T-cell (primary cell): ENCODE measurements at regions not wholly inside any gene's neighbourhood (a gene's known extent, or its start where the extent isn't known, plus 50 kb on each side); places are given as distances from the start of the nearest gene placed in this dataset.

ENCODE experiments used
- ATAC-seq, 4 experiments: fragments of 200-7000 bp in 3 of 4; fragments of 150-1000 bp in 1 of 4; cut with Tn5 transposase; replicated peaks in 1 of 4; 1 replicate in 3 of 4; 2 replicates in 1 of 4; pipeline ENCODE4 v1.10.0; 2021; ENCODE audit warnings: moderate library complexity in 3 of 4, mild to moderate bottlenecking in 2 of 4, moderate number of reproducible peaks in 1 of 4
- CTCF ChIA-PET, 2 donors: fragments of 300-600 bp; sonication (Branson Sonifier 250); formaldehyde crosslinking; loops; one replicate each; lab custom pipeline; 2022; ENCODE audit warnings: antibody characterized with exemption in 2 of 2; lab: Charles Lee
- POLR2A ChIA-PET, 2 donors: fragments of 300-600 bp; sonication (Branson Sonifier 250); formaldehyde crosslinking; loops; one replicate each; lab custom pipeline; 2022; ENCODE audit warnings: antibody characterized with exemption in 2 of 2; lab: Charles Lee
- DNase-seq, 35 experiments: peaks; one replicate each; pipeline versions ENCODE4 v3.0.0 to v3.0.0-alpha.2; 2013 to 2023
- H3K27ac ChIP-seq: one replicate; pipeline ENCODE4 v1.5.1; 2013; ENCODE audit warnings: low read length
- H3K27me3 ChIP-seq, 2 experiments: replicated peaks in 1 of 2; 1 replicate in 1 of 2; 2 replicates in 1 of 2; pipeline versions ENCODE4 v1.6.1 to v1.7.0; 2013; ENCODE audit warnings: low read length in 1 of 2, mixed read lengths in 1 of 2; ENCODE audit not compliant: control insufficient read depth in 2 of 2, insufficient read depth in 2 of 2; ENCODE audit errors: extremely low read depth in 1 of 2
- H3K36me3 ChIP-seq, 2 donors: 1 replicate in 1 of 2; 2 replicates in 1 of 2; pipeline versions ENCODE4 v1.6.1 to v1.7.0; 2013; ENCODE audit warnings: low read length in 1 of 2; ENCODE audit not compliant: control insufficient read depth in 2 of 2, insufficient read depth in 1 of 2; ENCODE audit errors: extremely low read depth in 1 of 2
- H3K4me1 ChIP-seq, 2 experiments: 1 replicate in 1 of 2; 2 replicates in 1 of 2; pipeline versions ENCODE4 v1.6.1 to v1.7.0; 2013; ENCODE audit warnings: low read length in 2 of 2, mixed read lengths in 1 of 2; ENCODE audit not compliant: insufficient read depth in 2 of 2, control insufficient read depth in 1 of 2; ENCODE audit errors: extremely low read depth in 1 of 2
- H3K4me3 ChIP-seq, 2 donors: 1 replicate in 1 of 2; 2 replicates in 1 of 2; pipeline versions ENCODE4 v1.5.1 to v1.7.0; 2013; ENCODE audit warnings: mild to moderate bottlenecking in 2 of 2, low read length in 1 of 2, moderate library complexity in 1 of 2; ENCODE audit not compliant: control insufficient read depth in 1 of 2; ENCODE audit errors: extremely low read depth in 1 of 2
- H3K9me3 ChIP-seq: 2 replicates; pipeline ENCODE4 v1.7.0; 2013
- H3K27ac Mint-ChIP-seq, 2 donors: one replicate each; pipeline ENCODE4 v1.8.0; 2020 to 2021; ENCODE audit warnings: mild to moderate bottlenecking in 2 of 2, mixed read lengths in 2 of 2
- H3K27me3 Mint-ChIP-seq, 2 donors: one replicate each; pipeline ENCODE4 v1.8.0; 2021 to 2022; ENCODE audit warnings: mixed read lengths in 2 of 2
- H3K36me3 Mint-ChIP-seq: one replicate; pipeline ENCODE4 v1.8.0; 2021; ENCODE audit warnings: mixed read lengths
- H3K4me1 Mint-ChIP-seq, 3 donors: one replicate each; pipeline ENCODE4 v1.8.0; 2020 to 2022; ENCODE audit warnings: mixed read lengths in 3 of 3, mild to moderate bottlenecking in 1 of 3
- H3K4me3 Mint-ChIP-seq, 3 donors: one replicate each; pipeline ENCODE4 v1.8.0; 2020 to 2022; ENCODE audit warnings: mild to moderate bottlenecking in 3 of 3, mixed read lengths in 3 of 3, moderate library complexity in 3 of 3
- H3K9me3 Mint-ChIP-seq, 3 donors: one replicate each; pipeline ENCODE4 v1.8.0; 2020 to 2022; ENCODE audit warnings: mixed read lengths in 3 of 3
- WGBS: methylation state at CpG from one replicate; pipeline ENCODE4 v1.1.5; 2013; ENCODE audit warnings: missing lambda C conversion rate; ENCODE audit not compliant: insufficient coverage; 5-methylcytosine and 5-hydroxymethylcytosine counted together

- Histone ChIP-seq H3K4me1 (no peaks in the 10 kb centered on the region), H3K36me3 (no peaks in the 10 kb centered on the region), H3K4me3 (no peak overlapping the region), H3K27ac (no peak overlapping the region), H3K9me3 (no peaks in the 10 kb centered on the region), H3K27me3 (no peaks in the 10 kb centered on the region)
- H3K4me1 Mint-ChIP-seq: no peaks in the 10 kb centered on the region
- no peaks in the 10 kb centered on the region for H3K9me3 Mint-ChIP-seq
- POLR2A ChIA-PET: interaction anchor here in 1 of 2 donors (0.6 kb wide), 1 partner anchor 944 kb away, joined by 4 read pairs; no protein-coding TSS in a partner anchor
- CTCF ChIA-PET: no interaction called here
- 77% methylated on average over 2 of the region's 2 CpGs for WGBS
- DNase-seq (no peak), ATAC-seq (no peak)
- H3K36me3 Mint-ChIP-seq: no peaks in the 10 kb centered on the region
- no peak overlapping the region for H3K4me3 Mint-ChIP-seq
- no peak overlapping the region for H3K27ac Mint-ChIP-seq
- no peaks in the 10 kb centered on the region for H3K27me3 Mint-ChIP-seq
Measured at GRCh38 chr10:30762620-30763019, 133.1 kb upstream of the LYZL2 start.

- ChIA-PET CTCF (interaction anchor here (0.7 kb wide), 3 partner anchors 260 to 1264 kb away, joined by 3 to 6 read pairs (median 5); no protein-coding TSS in a partner anchor), POLR2A (interaction anchor here in 1 of 2 donors (0.6 kb wide), 1 partner anchor 1069 kb away, joined by 3 read pairs; no protein-coding TSS in a partner anchor)
- Mint-ChIP-seq H3K27me3 (no peaks in the 10 kb centered on the region), H3K9me3 (no peaks in the 10 kb centered on the region), H3K27ac (no peak overlapping the region), H3K4me3 (no peak overlapping the region), H3K4me1 (no peaks in the 10 kb centered on the region), H3K36me3 (no peaks in the 10 kb centered on the region)
- Histone ChIP-seq H3K4me1 (no peaks in the 10 kb centered on the region), H3K36me3 (no peaks in the 10 kb centered on the region), H3K4me3 (no peak overlapping the region), H3K27me3 (no peaks in the 10 kb centered on the region), H3K27ac (no peak overlapping the region), H3K9me3 (no peaks in the 10 kb centered on the region)
- WGBS: 72% methylated on average over 3 of the region's 3 CpGs
- ATAC-seq (no peak), DNase-seq (no peak)
Measured at GRCh38 chr10:30759423-30759822, 129.9 kb upstream of the LYZL2 start.

GRCh38 chr10:30758338-30758737 is 128.8 kb upstream of the LYZL2 start:
- WGBS: 71% methylated on average over 1 of the region's 1 CpG
- H3K4me1 Mint-ChIP-seq: no peaks in the 10 kb centered on the region
- POLR2A ChIA-PET: no interaction called here

GRCh38 chr10:30756896-30757295 is 127.3 kb upstream of the LYZL2 start:
- no peaks in the 10 kb centered on the region for H3K27me3 Mint-ChIP-seq
- no peaks in the 10 kb centered on the region for H3K9me3 ChIP-seq
- H3K27ac Mint-ChIP-seq: no peak overlapping the region
- no peaks in the 10 kb centered on the region for H3K36me3 Mint-ChIP-seq
- ChIA-PET POLR2A (no interaction called here), CTCF (no interaction called here)
- no peaks in the 10 kb centered on the region for H3K9me3 Mint-ChIP-seq
- no peak overlapping the region for H3K27ac ChIP-seq
- peaks cover 0 to 5% of the 10 kb centered on the region in 2 experiments for H3K4me1 ChIP-seq
- DNase-seq (no peak), ATAC-seq (no peak)
- peaks cover 0 to 3% (median 2%) of the 10 kb centered on the region in 3 donors for H3K4me1 Mint-ChIP-seq
- no peaks in the 10 kb centered on the region for H3K36me3 ChIP-seq
- H3K27me3 ChIP-seq: no peaks in the 10 kb centered on the region
- H3K4me3 ChIP-seq: no peak overlapping the region
- no CpG with 5 or more reads among the region's 3 CpGs for WGBS
- H3K4me3 Mint-ChIP-seq: no peak overlapping the region

More at GRCh38 chr10:30758338-30758737, 128.8 kb upstream of the LYZL2 start:
- Mint-ChIP-seq H3K9me3 (no peaks in the 10 kb centered on the region), H3K36me3 (no peaks in the 10 kb centered on the region), H3K27me3 (no peaks in the 10 kb centered on the region), H3K27ac (no peak overlapping the region), H3K4me3 (no peak overlapping the region)
- ATAC-seq: no peak
- Histone ChIP-seq H3K4me3 (no peak overlapping the region), H3K27me3 (no peaks in the 10 kb centered on the region), H3K36me3 (no peaks in the 10 kb centered on the region), H3K4me1 (no peaks in the 10 kb centered on the region), H3K9me3 (no peaks in the 10 kb centered on the region), H3K27ac (no peak overlapping the region)
- CTCF ChIA-PET: interaction anchor here in 1 of 2 donors (1.1 kb wide), 1 partner anchor 9 kb away, joined by 4 read pairs; no protein-coding TSS in a partner anchor
- no peak for DNase-seq

GRCh38 chr10:30756151-30756550 is 126.6 kb upstream of the LYZL2 start:
- WGBS: no CpG with 5 or more reads among the region's 2 CpGs

GRCh38 chr10:30755441-30755953 is 125.9 kb upstream of the LYZL2 start:
- ChIA-PET POLR2A (no interaction called here), CTCF (interaction anchor here in 1 of 2 donors (1.5 kb wide), 1 partner anchor 25 kb away, joined by 5 read pairs; no protein-coding TSS in a partner anchor)
- H3K4me3 ChIP-seq: no peak overlapping the region
- Mint-ChIP-seq H3K4me3 (no peak overlapping the region), H3K27me3 (peaks cover 0 to under 1% of the 10 kb centered on the region in 2 donors), H3K27ac (no peak overlapping the region), H3K4me1 (peaks cover 11 to 16% (median 14%) of the 10 kb centered on the region in 3 donors), H3K9me3 (no peaks in the 10 kb centered on the region), H3K36me3 (no peaks in the 10 kb centered on the region)
- H3K27me3 ChIP-seq: no peaks in the 10 kb centered on the region
- no peaks in the 10 kb centered on the region for H3K9me3 ChIP-seq
- no peak overlapping the region for H3K27ac ChIP-seq
- ATAC-seq (no peak), DNase-seq (no peak)
- peaks cover 6 to 19% of the 10 kb centered on the region in 2 experiments for H3K4me1 ChIP-seq
- H3K36me3 ChIP-seq: no peaks in the 10 kb centered on the region
- WGBS: 96% methylated on average over 4 of the region's 6 CpGs

More at GRCh38 chr10:30756151-30756550, 126.6 kb upstream of the LYZL2 start:
- no peak overlapping the region for H3K4me3 ChIP-seq
- no peak overlapping the region for H3K27ac ChIP-seq
- peaks cover 4 to 10% (median 9%) of the 10 kb centered on the region in 3 donors for H3K4me1 Mint-ChIP-seq
- H3K27me3 Mint-ChIP-seq: no peaks in the 10 kb centered on the region
- no peak overlapping the region for H3K27ac Mint-ChIP-seq
- no peaks in the 10 kb centered on the region for H3K9me3 Mint-ChIP-seq
- DNase-seq: no peak
- no peaks in the 10 kb centered on the region for H3K36me3 Mint-ChIP-seq
- ChIA-PET CTCF (no interaction called here), POLR2A (interaction anchor here in 1 of 2 donors (0.6 kb wide), 1 partner anchor 1005 kb away, joined by 4 read pairs; no protein-coding TSS in a partner anchor)
- no peak for ATAC-seq
- H3K27me3 ChIP-seq: no peaks in the 10 kb centered on the region
- H3K36me3 ChIP-seq: no peaks in the 10 kb centered on the region
- peaks cover 2 to 12% of the 10 kb centered on the region in 2 experiments for H3K4me1 ChIP-seq
- H3K9me3 ChIP-seq: no peaks in the 10 kb centered on the region
- no peak overlapping the region for H3K4me3 Mint-ChIP-seq
